Neural progenitor cell (in vitro differentiated cells): ENCODE measurements at regions not wholly inside any gene's neighbourhood (a gene's known extent, or its start where the extent isn't known, plus 50 kb on each side); places are given as distances from the start of the nearest gene placed in this dataset.

Source experiments
- DNase-seq: peaks from one replicate; pipeline ENCODE4 v3.0.0-alpha.2; 2016; ENCODE audit warnings: low spot score
- H2AFZ ChIP-seq: fragments of 200-600 bp; sonication (generic); replicated peaks from 2 replicates; pipeline ENCODE4 v1.6.1; 2016; ENCODE audit warnings: antibody characterized with exemption
- H3F3A ChIP-seq: fragments of 200-600 bp; sonication (generic); 2 replicates; pipeline ENCODE4 v1.6.1; 2016; ENCODE audit warnings: antibody characterized with exemption, low read depth
- H3K27ac ChIP-seq: fragments of 200-600 bp; sonication (generic); 2 replicates; pipeline ENCODE4 v1.5.1; 2016; ENCODE audit warnings: mild to moderate bottlenecking
- H3K27me3 ChIP-seq: fragments of 200-600 bp; sonication (generic); 2 replicates; pipeline ENCODE4 v1.6.1; 2016; ENCODE audit warnings: mild to moderate bottlenecking, moderate library complexity
- H3K36me3 ChIP-seq: fragments of 200-600 bp; sonication (generic); 2 replicates; pipeline ENCODE4 v1.5.1; 2016
- H3K4me1 ChIP-seq: fragments of 200-600 bp; sonication (generic); 2 replicates; pipeline ENCODE4 v1.6.1; 2016; ENCODE audit warnings: mixed run types
- H3K4me2 ChIP-seq: fragments of 200-600 bp; sonication (generic); 2 replicates; pipeline ENCODE4 v1.6.1; 2016
- H3K4me3 ChIP-seq: fragments of 200-600 bp; sonication (generic); 2 replicates; pipeline ENCODE4 v1.5.1; 2016
- H3K79me2 ChIP-seq: fragments of 200-600 bp; sonication (generic); 2 replicates; pipeline ENCODE4 v1.6.1; 2016; ENCODE audit warnings: low read depth
- H3K9ac ChIP-seq: fragments of 200-600 bp; sonication (generic); 2 replicates; pipeline ENCODE4 v1.6.1; 2016
- H3K9me3 ChIP-seq: fragments of 200-600 bp; sonication (generic); 2 replicates; pipeline ENCODE4 v1.5.1; 2016; ENCODE audit warnings: low read depth
- H4K20me1 ChIP-seq: fragments of 200-600 bp; sonication (generic); 2 replicates; pipeline ENCODE4 v1.6.1; 2016; ENCODE audit warnings: low read depth
- H3K27ac Mint-ChIP-seq: 3 replicates; pipeline ENCODE4 v1.8.0; 2021; ENCODE audit warnings: mixed read lengths
- H3K27me3 Mint-ChIP-seq: 2 replicates; pipeline ENCODE4 v1.8.0; 2022; ENCODE audit warnings: low read depth, mild to moderate bottlenecking, inconsistent platforms, moderate library complexity, mixed read lengths; ENCODE audit not compliant: insufficient read depth
- H3K36me3 Mint-ChIP-seq: 3 replicates; pipeline ENCODE4 v1.8.0; 2021; ENCODE audit warnings: mixed read lengths
- H3K4me1 Mint-ChIP-seq: 3 replicates; pipeline ENCODE4 v1.8.0; 2021; ENCODE audit warnings: mixed read lengths
- H3K4me3 Mint-ChIP-seq: 3 replicates; pipeline ENCODE4 v1.8.0; 2021; ENCODE audit warnings: mild to moderate bottlenecking, moderate library complexity, mixed read lengths
- H3K9me3 Mint-ChIP-seq: 3 replicates; pipeline ENCODE4 v1.8.0; 2020; ENCODE audit warnings: mixed read lengths
- EZH2 ChIP-seq: fragments of 200-600 bp; sonication (generic); IDR thresholded peaks from 2 replicates; pipeline ENCODE4 v1.6.1; 2017; ENCODE audit warnings: antibody characterized with exemption, mild to moderate bottlenecking, moderate library complexity
- EZH2phosphoT487 ChIP-seq: fragments of 200-600 bp; sonication (generic); IDR thresholded peaks from 2 replicates; pipeline ENCODE4 v1.6.1; 2017; ENCODE audit warnings: antibody characterized with exemption
- TF ChIP-seq, protein P1 (sequence below): fragments of 200-600 bp; sonication (generic); IDR thresholded peaks from 2 replicates; pipeline ENCODE4 v1.5.1; 2017; ENCODE audit warnings: antibody characterized with exemption, mild to moderate bottlenecking

DNA sequence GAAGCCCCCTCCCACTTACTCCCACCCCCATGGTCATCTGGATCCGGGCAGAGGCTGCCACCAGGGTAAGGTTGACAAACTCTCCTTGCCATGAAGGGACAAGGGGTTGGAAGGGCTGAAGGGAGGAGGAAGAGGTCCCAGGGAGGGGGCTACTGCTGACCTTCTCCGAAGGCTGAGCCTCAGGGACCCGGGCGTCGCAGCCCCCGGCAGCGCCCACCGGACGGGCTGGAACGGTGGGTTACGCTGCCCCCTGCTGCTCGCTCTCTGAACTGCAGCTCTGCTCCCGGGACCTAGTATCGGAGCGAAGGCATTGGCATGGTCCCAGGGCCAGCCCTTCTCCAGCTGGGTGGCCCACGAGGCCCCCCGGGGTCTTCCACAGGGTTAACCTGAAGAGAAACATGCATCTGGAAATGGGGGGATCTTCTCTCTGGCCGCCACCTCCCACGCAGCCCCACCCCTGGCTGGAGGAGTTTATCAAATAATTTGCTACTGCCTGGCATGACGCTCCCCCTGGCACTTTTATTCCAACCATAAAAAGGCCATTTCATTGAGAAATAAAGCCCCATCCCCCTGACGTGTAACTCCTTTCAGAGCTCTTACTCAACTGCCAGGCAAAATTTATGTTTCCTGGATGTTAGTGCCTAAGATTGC lies 70.4 kb upstream of the TARDBP start:
- Histone ChIP-seq H3K79me2 (no peaks in the 10 kb centered on the region), H3K4me1 (peaks cover 20% of the 10 kb centered on the region), H3F3A (peaks cover 11% of the 10 kb centered on the region), H3K9ac (no peak overlapping the region), H2AFZ (peak overlapping the region; percentile 66), H3K36me3 (no peaks in the 10 kb centered on the region), H3K4me2 (peak overlapping the region; percentile 66), H3K9me3 (no peaks in the 10 kb centered on the region), H3K27me3 (no peaks in the 10 kb centered on the region), H3K27ac (no peak overlapping the region), H4K20me1 (no peaks in the 10 kb centered on the region), H3K4me3 (peak overlapping the region; percentile 20)
- peak; percentile 80 for DNase-seq
- TF ChIP-seq EZH2phosphoT487 (no peak), EZH2 (no peak)
- TF ChIP-seq, protein P1, sequence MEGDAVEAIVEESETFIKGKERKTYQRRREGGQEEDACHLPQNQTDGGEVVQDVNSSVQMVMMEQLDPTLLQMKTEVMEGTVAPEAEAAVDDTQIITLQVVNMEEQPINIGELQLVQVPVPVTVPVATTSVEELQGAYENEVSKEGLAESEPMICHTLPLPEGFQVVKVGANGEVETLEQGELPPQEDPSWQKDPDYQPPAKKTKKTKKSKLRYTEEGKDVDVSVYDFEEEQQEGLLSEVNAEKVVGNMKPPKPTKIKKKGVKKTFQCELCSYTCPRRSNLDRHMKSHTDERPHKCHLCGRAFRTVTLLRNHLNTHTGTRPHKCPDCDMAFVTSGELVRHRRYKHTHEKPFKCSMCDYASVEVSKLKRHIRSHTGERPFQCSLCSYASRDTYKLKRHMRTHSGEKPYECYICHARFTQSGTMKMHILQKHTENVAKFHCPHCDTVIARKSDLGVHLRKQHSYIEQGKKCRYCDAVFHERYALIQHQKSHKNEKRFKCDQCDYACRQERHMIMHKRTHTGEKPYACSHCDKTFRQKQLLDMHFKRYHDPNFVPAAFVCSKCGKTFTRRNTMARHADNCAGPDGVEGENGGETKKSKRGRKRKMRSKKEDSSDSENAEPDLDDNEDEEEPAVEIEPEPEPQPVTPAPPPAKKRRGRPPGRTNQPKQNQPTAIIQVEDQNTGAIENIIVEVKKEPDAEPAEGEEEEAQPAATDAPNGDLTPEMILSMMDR: peak; percentile 96
- H3K4me1 Mint-ChIP-seq: peaks cover 50% of the 10 kb centered on the region
- H3K36me3 Mint-ChIP-seq: no peaks in the 10 kb centered on the region
- peaks cover 20% of the 10 kb centered on the region for H3K27me3 Mint-ChIP-seq
- no peaks in the 10 kb centered on the region for H3K9me3 Mint-ChIP-seq
- H3K27ac Mint-ChIP-seq: no peak overlapping the region
- H3K4me3 Mint-ChIP-seq: peak overlapping the region; percentile 18

DNA sequence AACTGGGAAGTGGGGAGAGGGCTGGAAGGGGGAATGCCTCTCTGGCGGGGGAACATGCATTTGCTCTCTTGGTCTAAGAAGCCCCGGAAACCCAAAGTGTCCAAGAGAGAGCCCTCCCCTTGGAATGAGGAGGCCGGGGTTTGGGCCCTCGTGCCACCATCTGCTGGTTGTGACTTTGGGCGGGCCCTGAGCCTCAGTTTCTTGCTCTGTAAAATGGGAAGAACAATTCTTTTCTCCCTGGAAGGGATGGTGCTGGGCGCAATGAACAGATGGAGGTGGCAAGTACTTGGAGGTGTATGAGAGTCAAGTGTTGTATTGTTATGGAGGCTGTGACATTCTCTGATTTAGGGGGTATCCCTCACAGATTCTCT lies 69.9 kb upstream of the TARDBP start:
- Mint-ChIP-seq H3K27ac (no peak overlapping the region), H3K4me3 (peak overlapping the region; percentile 18), H3K27me3 (peaks cover 20% of the 10 kb centered on the region), H3K36me3 (no peaks in the 10 kb centered on the region), H3K9me3 (no peaks in the 10 kb centered on the region), H3K4me1 (peaks cover 48% of the 10 kb centered on the region)
- Histone ChIP-seq H3K4me1 (peaks cover 15% of the 10 kb centered on the region), H3K4me2 (no peak overlapping the region), H3K27me3 (no peaks in the 10 kb centered on the region), H3K9ac (no peak overlapping the region), H2AFZ (no peak overlapping the region), H3K36me3 (no peaks in the 10 kb centered on the region), H3K9me3 (no peaks in the 10 kb centered on the region), H3K79me2 (no peaks in the 10 kb centered on the region), H3K27ac (no peak overlapping the region), H3K4me3 (no peak overlapping the region), H4K20me1 (no peaks in the 10 kb centered on the region), H3F3A (peaks cover 11% of the 10 kb centered on the region)
- TF ChIP-seq EZH2phosphoT487: no peak
- TF ChIP-seq EZH2: no peak
- DNase-seq: no peak

- peaks cover 11% of the 10 kb centered on the region for H3F3A ChIP-seq
- peaks cover 13% of the 10 kb centered on the region for H3K4me1 ChIP-seq
- Mint-ChIP-seq H3K36me3 (no peaks in the 10 kb centered on the region), H3K4me3 (peak overlapping the region; percentile 41), H3K27me3 (peaks cover 20% of the 10 kb centered on the region), H3K27ac (peak overlapping the region; percentile 74), H3K9me3 (no peaks in the 10 kb centered on the region), H3K4me1 (peaks cover 45% of the 10 kb centered on the region)
- H3K36me3 ChIP-seq: no peaks in the 10 kb centered on the region
- no peak overlapping the region for H3K4me2 ChIP-seq
- no peaks in the 10 kb centered on the region for H4K20me1 ChIP-seq
- no peak overlapping the region for H3K4me3 ChIP-seq
- no peaks in the 10 kb centered on the region for H3K9me3 ChIP-seq
- H3K79me2 ChIP-seq: no peaks in the 10 kb centered on the region
- H3K9ac ChIP-seq: no peak overlapping the region
- H2AFZ ChIP-seq: no peak overlapping the region
- H3K27ac ChIP-seq: no peak overlapping the region
- TF ChIP-seq EZH2 (no peak), EZH2phosphoT487 (no peak)
- TF ChIP-seq, protein P1: no peak
- DNase-seq: no peak
- no peaks in the 10 kb centered on the region for H3K27me3 ChIP-seq
These were observed 69.4 kb upstream of the TARDBP start for GRCh38 chr1:10943041-10943440.

DNA sequence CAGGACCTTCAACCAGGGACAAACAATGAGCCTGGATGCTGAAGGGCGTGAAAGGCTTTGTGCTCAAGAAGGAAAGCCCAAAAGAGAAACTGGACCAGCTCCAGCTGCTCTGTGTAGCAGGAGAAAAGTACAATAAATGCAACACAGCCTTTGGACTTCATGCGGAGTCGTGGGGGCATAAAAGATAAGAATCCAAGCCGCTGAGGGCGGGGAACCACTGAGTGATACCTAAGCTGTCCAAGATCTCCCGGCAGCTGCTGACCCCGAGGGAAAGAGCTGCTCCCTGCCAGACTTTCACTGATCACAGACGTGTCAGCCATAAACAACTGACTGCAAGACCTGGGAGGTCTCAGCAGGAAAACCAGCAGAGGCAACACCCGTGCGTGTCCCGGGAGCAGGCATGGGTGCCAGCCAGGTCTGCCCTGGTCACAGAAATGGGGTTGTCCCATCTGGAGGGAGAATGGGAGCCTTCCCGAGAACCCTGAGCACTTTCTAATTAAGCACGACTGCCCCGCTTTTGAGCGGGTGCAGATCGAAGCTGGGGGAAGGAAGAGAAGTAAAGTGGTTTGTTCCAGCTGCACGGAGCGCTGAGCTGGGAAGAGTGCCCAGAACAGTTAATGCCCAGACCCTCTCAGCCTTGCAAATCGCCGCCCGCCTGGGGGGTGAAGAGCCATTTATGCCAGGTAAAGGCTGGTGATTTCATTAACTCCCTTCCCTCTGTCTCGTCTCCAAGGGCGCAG lies 68.3 kb upstream of the TARDBP start:
- peaks cover 11% of the 10 kb centered on the region for H3F3A ChIP-seq
- H3K9me3 ChIP-seq: no peaks in the 10 kb centered on the region
- Mint-ChIP-seq H3K27ac (peak overlapping the region; percentile 73), H3K36me3 (no peaks in the 10 kb centered on the region), H3K27me3 (peaks cover 25% of the 10 kb centered on the region), H3K9me3 (no peaks in the 10 kb centered on the region), H3K4me1 (peaks cover 39% of the 10 kb centered on the region), H3K4me3 (no peak overlapping the region)
- no peak overlapping the region for H3K27ac ChIP-seq
- no peak overlapping the region for H3K4me3 ChIP-seq
- H3K36me3 ChIP-seq: no peaks in the 10 kb centered on the region
- no peak for TF ChIP-seq EZH2
- TF ChIP-seq, protein P1: no peak
- TF ChIP-seq EZH2phosphoT487: no peak
- no peak overlapping the region for H3K4me2 ChIP-seq
- no peaks in the 10 kb centered on the region for H3K79me2 ChIP-seq
- H3K27me3 ChIP-seq: no peaks in the 10 kb centered on the region
- H3K9ac ChIP-seq: no peak overlapping the region
- H3K4me1 ChIP-seq: peaks cover 13% of the 10 kb centered on the region
- no peaks in the 10 kb centered on the region for H4K20me1 ChIP-seq
- DNase-seq: no peak
- H2AFZ ChIP-seq: peak overlapping the region; percentile 50
